Left colon (tissue), 2 donors: ENCODE measurements at regions not wholly inside any gene's neighbourhood (a gene's known extent, or its start where the extent isn't known, plus 50 kb on each side); places are given as distances from the start of the nearest gene placed in this dataset.

Experiments
- ATAC-seq: fragments of 200-7000 bp; cut with Tn5 transposase; one replicate; pipeline ENCODE4 v1.9.1; 2020; ENCODE audit warnings: mild to moderate bottlenecking, moderate library complexity
- DNase-seq, 2 donors: peaks; one replicate each; pipeline ENCODE4 v3.0.0-alpha.2; 2020
- intact Hi-C, 2 donors: fragments of 100-400 bp; cut with DNase I in 1 of 2; cut with micrococcal nuclease in 1 of 2; formaldehyde crosslinking; loops; one replicate each; pipeline versions ENCODE4 v1.11.2 to v1.14.0; 2022; cut with DNase I, micrococcal nuclease
- donor health status: DM: no; HTN: no; CAD: no.
- donor health status: DM: yes; HTN: yes; CAD: no.

DNA sequence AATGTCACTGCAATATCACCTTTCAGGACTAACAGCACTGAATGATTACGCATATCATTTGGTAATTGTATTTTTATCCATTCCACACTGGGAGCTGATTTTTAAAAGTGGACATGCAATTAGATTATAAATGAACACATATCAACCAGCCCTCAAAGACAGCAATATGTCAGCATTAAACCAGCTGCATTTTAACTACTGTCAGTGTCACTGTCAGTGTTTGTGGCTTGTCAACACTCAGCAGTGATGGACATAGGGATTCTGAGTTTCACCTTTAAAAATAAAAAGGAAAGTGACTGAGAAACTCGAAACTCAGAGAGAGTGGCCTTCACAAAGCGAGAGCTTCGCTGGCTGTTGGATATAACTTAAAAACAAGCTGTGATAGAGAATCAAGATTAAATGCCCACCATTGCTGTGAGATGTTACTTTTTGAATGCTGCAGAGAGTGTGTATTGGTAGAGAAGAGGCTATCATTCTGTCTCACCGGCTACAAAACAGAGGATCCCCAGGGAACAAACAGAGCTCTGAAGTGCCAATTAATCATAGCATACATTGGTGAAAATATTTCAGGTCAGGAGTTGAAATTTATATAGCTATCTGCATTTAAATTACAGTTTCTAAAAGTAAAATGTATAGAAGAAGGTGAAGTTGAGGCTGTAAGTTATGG lies 635.8 kb downstream of the SQOR start:
- DNase-seq (no peak), ATAC-seq (no peak)

DNA sequence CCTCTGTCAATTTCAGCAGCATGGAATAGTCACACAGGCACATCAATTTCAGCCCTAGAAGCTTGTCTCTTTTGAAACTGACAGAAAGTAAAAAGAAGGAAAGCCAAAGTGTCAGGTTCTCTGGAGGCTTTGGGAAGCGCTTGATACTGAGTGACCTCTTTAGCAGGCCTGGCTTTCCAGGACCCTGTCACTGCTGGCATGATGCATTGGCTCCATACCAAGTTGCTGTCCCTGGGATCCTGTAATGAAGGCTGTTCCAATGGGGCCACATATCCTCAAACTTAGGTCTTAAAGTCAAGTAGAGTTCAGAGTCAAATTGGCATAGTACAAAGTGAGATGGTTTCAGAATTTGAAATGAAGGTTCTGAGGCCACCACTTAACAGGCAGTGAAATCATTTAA lies 640.9 kb downstream of the SQOR start:
- no peak for DNase-seq
- intact Hi-C loops, result no loop called here
- ATAC-seq, result no peak

More for the DNA sequence above, 635.8 kb downstream of the SQOR start:
- intact Hi-C loops, result no loop called here

DNA sequence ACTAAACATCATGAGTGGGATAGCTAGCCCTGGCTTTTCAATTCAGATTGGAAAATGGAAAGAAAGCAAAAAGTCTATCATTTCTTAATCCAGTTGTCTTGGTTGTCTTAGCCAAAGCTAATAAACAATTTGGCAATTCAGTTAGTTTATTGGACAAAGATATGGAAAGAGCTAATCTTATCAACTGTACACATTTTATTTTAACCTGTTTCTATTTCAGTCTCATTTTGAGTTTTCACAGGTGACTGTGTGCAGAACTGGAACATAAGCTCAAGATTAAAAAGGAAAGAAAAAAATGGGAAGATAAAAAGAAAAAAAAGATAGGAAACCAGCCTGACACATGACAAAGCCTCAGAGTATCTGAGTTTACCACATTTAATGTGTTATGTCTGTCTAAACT lies 642.6 kb downstream of the SQOR start:
- ATAC-seq, result no peak
- no peak for DNase-seq
- intact Hi-C loops, result no loop called here

DNA sequence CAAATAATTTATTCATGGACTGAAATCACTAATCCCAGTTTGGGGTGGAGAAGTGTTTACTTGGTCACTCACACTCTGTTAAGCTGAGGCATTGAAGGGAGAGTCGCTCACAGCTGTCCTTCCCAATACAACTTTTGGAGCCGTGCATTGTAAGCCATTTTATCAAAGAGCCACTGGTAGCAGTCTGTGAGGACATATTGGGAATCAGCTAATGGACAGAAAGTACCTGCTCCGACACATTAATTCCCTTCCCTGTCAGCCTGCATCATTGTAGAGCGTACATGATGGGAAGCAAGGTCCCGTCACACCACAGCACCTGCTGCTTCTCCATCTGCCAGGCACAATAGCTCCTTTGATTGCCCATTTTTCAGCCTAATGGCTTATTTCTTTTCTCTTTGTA lies 643.2 kb downstream of the SQOR start:
- DNase-seq, result no peak
- no peak for ATAC-seq
- intact Hi-C loops, result no loop called here

DNA sequence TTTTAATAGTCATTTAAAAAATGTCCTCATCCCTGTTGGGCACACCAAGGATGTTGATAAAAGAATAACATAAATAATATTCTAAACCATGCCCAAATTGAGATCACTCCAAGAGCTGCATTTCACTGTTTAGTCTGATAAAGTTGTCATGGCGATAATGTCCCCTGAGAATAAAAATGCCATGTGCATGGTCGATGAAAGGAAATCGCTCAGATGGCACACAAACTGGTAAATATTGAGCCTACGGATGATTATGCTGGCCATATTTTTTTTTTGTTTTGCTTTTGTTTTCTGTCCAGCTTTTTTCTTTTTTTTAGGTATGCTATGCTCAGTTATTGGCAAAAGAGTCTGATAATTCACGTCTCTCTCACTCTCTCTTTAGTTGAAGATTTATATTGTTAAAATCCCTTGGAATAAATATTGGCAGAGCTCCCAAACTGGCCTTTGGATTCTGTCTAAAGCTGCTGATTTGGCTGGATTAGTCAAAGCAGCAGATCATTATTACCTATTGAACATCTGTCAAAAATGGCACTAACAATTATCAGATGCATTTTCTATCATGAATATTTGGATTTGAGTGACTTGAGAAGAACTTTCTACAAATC lies 643.8 kb downstream of the SQOR start:
- intact Hi-C loops, result no loop called here
- no peak for ATAC-seq
- DNase-seq, result no peak

DNA sequence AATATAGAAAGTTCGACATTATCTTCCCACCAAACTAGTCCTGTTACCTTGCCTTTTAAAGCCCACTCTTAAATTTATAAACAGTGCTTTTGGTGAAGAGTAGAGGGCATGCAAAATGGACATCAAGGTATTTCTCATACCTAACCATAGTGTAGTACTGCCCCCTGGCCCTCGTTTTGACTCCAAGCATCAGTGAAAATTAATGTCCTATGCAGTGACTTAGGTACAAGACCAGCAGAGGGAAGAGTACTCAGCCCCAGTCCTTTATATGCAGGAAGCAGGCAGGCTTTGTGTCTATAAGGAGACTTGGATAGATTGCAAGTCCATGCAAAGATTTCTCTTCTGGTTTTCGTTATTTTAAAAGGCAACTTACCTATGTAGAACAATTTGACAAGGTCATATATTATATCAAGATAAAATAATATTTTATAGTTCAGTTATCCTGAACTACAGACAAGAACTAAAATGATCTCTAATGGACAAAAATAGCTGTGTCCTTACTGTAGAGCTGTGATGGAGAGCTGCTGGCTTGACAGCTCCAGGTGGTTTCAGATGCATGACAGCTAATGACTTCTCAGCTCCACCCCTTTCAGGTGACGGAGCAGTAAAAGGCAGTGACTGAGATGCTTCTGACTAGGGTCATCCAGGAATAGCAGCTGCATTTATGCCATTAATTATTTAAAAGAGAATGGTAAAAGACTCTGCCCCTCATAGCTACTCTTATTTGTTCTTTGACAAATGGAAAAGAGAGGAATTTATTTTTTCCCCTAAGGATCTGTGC lies 646.1 kb downstream of the SQOR start:
- intact Hi-C loops, result no loop called here
- DNase-seq, result no peak
- peak; percentile 60 for ATAC-seq

DNA sequence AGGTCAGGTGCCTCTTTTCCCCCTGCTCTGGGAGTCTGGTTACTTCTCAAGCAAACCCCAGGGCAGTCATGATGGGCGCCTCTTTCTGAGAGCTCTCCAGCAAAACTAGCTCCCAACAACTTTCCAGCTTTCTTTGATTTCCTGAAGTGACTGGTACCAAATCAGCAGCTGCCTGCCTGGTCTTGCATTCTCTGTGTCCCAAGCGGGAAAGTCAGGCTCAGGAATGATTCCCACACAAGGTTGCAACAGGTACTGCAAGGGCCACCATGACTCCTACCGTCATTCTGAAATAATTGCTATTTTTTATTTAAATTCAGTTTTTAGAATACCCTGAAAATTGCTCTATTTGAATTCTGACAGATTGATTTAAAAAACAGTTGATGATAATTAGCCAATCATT lies 658.7 kb downstream of the SQOR start:
- intact Hi-C loops, result no loop called here
- ATAC-seq (no peak), DNase-seq (no peak)

DNA sequence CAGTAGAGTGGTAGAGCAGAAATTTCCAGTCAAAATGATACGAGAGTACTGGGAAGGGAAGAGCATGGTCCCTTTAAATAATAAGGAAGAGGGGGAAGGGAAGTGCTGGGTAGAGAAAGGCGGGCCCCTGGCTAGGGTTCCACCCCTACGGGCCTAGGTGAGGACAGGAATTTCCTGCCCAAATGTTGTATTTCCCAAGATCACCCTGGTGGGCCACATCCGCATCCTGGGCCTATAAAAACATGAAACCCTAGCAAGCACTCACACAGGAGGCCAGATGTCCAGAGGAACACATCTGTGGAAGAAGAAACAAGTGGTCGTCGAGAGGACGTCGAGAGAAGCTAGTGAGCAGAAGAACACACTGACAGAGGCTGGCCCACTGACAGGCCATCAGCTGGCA lies 661.2 kb downstream of the SQOR start:
- ATAC-seq (no peak), DNase-seq (no peak)
- intact Hi-C loops, result no loop called here

DNA sequence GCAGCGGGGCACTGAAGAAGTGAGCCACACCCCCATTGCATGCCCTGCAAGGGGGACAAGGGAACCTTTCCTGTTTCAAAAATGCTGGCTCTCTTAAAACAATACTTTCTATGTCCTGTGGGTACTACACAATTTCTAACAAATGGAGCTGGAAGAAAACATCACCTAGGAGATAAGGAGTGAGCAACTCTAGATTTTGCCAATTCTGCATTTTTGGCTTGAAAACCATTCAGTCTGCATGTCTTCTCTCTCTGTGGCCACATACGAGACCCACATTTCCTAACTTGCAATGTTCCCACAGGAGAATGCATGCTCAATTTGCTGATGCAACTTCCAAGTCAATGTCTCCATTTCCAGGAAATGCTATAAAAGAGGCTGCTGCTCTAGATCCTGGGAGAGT lies 662.0 kb downstream of the SQOR start:
- intact Hi-C loops, result no loop called here
- no peak for ATAC-seq
- DNase-seq, result no peak

DNA sequence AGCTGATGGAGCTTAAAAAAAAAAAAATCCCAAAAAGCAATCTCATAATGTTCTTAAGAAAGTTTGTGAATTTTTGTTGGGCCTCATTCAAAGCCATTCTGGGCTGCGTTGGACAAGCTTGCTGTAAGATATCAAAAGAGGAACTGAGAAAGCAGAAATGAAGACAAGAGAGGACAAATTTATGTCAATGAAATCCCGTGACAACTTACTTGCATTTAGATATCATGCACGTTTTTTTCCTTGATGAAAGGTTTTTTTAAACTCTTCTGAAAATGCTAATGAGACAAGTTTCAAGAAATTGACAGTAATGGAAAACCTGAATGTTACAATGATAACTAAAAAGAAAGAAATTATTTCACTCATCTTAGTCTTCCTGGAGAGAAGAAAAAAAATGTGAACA lies 662.9 kb downstream of the SQOR start:
- DNase-seq, result no peak
- intact Hi-C loops, result no loop called here
- no peak for ATAC-seq

DNA sequence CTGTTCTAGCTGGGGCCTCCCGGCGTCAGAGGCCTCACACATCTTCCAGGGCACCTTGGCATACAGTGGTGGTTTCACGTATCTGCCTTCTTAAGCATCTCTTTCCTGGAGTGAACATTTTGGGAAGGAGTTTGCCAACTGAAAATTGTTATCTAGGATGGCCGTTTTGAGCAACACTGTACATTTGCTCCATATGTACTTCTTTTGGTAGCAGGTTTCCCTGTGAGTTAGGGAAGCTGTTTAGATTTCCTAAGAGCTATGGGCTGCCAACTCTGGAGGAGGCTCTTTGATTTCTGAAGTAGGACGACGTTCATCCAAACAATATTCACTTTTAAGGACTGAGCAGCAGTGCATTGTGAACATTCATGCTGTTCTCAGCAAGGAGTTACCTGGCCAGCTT lies 665.9 kb downstream of the SQOR start:
- intact Hi-C loops, result no loop called here
- ATAC-seq, result no peak
- DNase-seq, result no peak

DNA sequence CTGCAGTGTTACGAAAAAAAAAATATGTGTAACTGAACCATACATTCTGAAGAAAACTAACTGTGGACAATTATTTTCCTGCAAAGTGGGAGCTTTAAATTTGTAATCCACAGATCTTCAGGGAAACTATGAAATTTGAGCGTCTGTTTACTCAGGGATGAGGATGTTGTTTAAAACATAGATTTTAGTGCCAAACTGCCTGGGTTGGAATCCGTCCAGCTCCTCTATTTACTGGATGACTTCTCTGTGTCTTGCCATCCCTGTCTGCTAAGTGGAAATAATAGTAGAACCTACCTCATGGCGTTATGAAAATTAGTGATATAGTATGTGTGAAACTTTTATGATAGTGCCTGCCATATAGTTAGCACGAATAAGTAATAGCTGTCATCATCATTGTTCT lies 666.5 kb downstream of the SQOR start:
- ATAC-seq (no peak), DNase-seq (no peak)
- intact Hi-C loops, result no loop called here

DNA sequence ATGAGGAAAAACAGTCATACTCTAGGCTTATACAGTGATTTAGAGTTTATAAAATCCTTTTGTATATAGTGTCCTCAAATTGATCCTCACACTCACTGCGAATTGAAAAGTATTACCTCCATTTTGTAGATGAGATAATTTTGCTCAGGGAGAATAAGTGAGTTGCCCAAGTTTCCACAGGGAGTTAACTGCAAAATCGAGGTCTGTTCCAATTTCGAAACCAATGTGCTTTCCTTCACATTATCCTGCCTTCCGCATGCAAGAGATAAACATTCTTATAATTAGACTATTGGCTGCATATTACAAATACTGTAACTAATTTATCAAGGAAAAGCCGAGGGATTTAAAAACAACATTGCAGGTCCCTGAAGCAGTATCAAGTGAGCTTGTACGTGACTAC lies 667.0 kb downstream of the SQOR start:
- ATAC-seq, result no peak
- DNase-seq, result no peak
- intact Hi-C loops, result no loop called here

DNA sequence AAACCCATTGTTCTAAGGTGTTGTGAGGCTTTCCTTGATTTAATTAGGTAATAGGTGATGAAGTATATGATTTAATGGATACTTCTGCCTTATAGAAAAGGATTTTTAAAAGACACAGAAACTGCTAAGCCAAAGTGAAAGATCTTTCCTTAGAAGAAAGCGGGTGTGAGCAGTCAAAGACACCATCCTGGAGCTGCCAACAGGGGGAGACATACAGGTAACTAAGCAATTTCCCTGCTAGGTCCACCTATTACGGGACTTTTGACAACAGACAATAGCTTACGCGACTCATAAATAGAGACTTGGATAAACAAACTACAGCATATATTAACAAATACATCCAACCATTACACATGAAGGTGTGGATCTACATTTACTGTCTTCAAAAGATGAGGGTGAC lies 669.5 kb downstream of the SQOR start:
- ATAC-seq, result no peak
- intact Hi-C loops, result no loop called here
- no peak for DNase-seq

DNA sequence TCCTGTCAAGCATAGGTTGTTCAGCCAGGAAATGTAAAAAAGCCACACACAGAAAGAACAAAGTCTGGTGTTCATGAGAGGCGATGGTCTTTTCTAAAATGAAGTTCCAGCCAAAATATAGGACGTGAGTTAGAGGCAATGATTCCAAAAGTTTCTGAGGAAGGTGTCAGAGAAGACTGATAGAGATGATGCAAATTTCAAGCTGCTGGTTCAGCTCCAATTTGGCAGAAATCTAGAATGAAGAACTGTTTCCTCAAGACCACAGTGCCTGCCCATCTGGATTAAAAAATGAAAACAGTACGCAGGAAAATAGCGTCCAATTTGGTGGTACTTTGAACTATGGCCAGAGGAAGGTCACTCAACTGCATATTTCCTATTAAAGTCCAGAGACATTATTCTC lies 672.9 kb downstream of the SQOR start:
- intact Hi-C loops, result no loop called here
- ATAC-seq, result no peak
- DNase-seq, result no peak

DNA sequence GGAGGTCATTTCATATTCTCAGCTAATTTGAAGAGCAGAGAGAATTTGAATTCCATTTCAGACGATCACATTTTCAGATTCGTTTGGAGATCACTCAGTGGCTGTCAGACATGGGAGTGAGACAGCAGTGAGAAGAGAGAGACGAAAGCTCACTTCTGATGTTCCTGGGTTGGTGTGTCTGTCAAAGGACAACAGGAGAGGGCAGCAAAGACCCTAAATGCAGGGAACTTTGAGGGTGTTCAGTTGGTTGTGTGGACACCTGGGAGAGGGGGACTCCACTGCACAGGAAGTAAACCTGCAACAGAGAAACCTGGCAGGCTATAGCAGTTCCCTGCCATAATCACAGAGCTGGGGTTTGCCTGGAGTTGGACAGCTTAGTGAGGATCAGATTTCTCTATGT lies 675.1 kb downstream of the SQOR start:
- DNase-seq (no peak), ATAC-seq (no peak)
- intact Hi-C loops, result no loop called here

DNA sequence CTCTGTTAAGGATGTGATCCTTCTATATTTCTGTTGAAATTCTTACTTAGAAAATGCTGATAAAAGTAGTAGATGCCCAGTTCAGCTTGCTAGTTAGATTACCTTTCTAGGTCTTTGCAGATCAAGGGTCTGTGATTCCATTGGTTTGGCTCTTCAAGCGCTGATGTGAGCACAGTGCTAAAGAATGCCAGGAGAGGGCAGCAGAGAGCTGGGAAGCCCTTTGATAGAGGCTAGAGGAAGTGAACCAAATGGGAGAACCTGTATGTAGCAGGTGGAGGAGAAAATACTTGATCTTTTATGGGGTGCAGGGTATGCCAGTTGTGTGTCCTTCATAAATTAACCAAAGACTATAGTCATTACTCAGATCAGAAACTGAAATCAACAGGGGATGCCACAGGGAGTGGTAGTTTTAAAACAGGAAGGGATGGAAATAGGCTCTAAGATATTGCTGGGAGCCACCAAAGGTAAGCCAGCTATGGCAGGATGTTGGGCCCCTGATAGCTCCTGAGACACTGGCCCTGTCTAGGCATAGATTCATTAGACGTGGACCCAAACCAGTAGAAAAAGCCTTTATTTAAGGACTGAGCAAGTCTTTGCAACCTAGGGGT lies 677.4 kb downstream of the SQOR start:
- intact Hi-C loops, result no loop called here
- ATAC-seq (peak; percentile 96), DNase-seq (peak; percentile 48 to 81)

DNA sequence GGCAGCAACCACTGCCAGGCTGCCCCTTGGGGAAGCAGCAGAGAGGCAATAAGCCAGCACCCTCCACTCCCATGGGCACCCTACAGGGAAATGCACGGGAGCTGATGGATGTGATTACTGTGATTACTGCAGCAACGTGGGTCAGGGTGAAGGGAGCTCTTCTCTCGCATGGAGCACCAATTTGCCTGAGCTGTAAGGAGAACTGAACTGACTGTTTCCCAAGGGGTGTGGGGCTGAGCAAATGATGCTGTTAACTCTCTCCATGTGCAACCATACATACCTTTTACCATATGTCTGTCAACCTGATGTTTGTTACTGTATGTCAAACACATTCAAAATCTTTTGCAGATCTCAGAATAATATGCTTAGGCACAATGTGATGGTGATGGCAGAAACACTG lies 680.6 kb downstream of the SQOR start:
- intact Hi-C loops, result no loop called here
- DNase-seq (no peak), ATAC-seq (no peak)

DNA sequence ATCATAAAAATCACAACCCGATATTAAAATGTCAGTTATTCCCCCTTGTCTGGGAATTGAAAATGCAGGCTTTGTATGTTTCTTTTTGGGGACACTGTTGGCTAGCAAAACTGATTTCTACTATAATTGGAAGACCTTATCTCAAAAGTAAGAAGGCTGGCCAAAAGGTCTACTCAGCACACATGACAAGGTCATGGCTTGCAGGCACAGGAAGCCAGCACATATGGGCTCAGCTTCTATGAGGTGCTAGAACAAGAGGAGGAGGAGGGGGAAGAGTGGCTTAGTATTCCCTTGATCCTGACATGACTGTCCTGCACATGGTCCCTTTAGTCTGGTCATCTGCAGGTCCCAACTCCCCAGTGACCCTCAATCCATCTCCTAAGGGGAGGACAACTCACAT lies 681.2 kb downstream of the SQOR start:
- intact Hi-C loops, result no loop called here
- DNase-seq (no peak), ATAC-seq (no peak)

DNA sequence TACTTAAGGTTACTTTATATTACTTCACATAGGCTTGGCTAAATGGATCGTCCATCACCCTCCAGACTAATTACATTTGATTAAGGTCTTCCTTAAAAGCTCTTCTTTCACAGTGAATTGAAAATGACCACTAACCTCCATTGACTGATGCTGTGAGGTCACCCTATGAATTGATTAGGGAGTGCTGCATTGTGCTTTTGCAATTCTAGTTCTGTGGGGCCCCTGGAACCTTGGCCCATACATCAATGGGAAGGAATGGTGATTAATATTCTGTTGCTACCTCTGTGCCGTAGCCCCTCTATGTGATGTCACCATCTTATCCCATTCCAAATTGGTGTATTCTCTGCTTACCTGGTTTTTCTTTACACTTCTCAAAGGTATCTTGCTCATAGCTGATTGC lies 682.2 kb downstream of the SQOR start:
- DNase-seq (no peak), ATAC-seq (no peak)
- intact Hi-C loops, result no loop called here
